Activated B cell treated with CpG ODN at 0.5 μM for 24 hours (primary cell): ENCODE measurements at regions not wholly inside any gene's neighbourhood (a gene's known extent, or its start where the extent isn't known, plus 50 kb on each side); places are given as distances from the start of the nearest gene placed in this dataset.

ENCODE experiments used
- ATAC-seq: fragments of 200-7000 bp; cut with Tn5 transposase; one replicate; pipeline ENCODE4 v1.10.0; 2021; ENCODE audit warnings: low read depth, mild to moderate bottlenecking, moderate library complexity
- CTCF ChIA-PET: fragments of 350-600 bp; sonication (Branson Sonifier 250); formaldehyde crosslinking; loops from one replicate; lab custom pipeline; 2021; ENCODE audit warnings: antibody characterized with exemption; lab: Charles Lee
- POLR2A ChIA-PET: fragments of 350-600 bp; sonication (Branson Sonifier 250); formaldehyde crosslinking; loops from one replicate; lab custom pipeline; 2021; ENCODE audit warnings: antibody characterized with exemption; lab: Charles Lee
- DNase-seq: peaks from one replicate; pipeline ENCODE4 v3.0.0; 2022
- H3K27ac Mint-ChIP-seq: one replicate; pipeline ENCODE4 v1.8.0; 2020; ENCODE audit warnings: mixed read lengths
- H3K27me3 Mint-ChIP-seq: one replicate; pipeline ENCODE4 v1.8.0; 2021; ENCODE audit warnings: mixed read lengths
- H3K36me3 Mint-ChIP-seq: one replicate; pipeline ENCODE4 v1.8.0; 2021; ENCODE audit warnings: low read depth, mixed read lengths
- H3K4me1 Mint-ChIP-seq: one replicate; pipeline ENCODE4 v1.8.0; 2021; ENCODE audit warnings: mixed read lengths
- H3K4me3 Mint-ChIP-seq: one replicate; pipeline ENCODE4 v1.8.0; 2020; ENCODE audit warnings: mild to moderate bottlenecking, mixed read lengths
- H3K9me3 Mint-ChIP-seq: one replicate; pipeline ENCODE4 v1.8.0; 2020; ENCODE audit warnings: mixed read lengths
- CTCF ChIP-seq: fragments of 200-600 bp; IDR thresholded peaks from one replicate; pipeline ENCODE4 v1.8.0; 2022; ENCODE audit warnings: antibody characterized with exemption, mild to moderate bottlenecking
- intact Hi-C: fragments of 100-400 bp; cut with micrococcal nuclease; formaldehyde crosslinking; loops from one replicate; pipeline ENCODE4 v1.15.1; 2024

GRCh38 chr16:48816393-48816792 lies 206.4 kb upstream of the N4BP1 start:
- POLR2A ChIA-PET: no interaction called here
- CTCF ChIA-PET: no interaction called here
- no peak for ATAC-seq
- Mint-ChIP-seq H3K9me3 (no peaks in the 10 kb centered on the region), H3K4me1 (no peaks in the 10 kb centered on the region), H3K27me3 (peaks cover 16% of the 10 kb centered on the region), H3K36me3 (no peaks in the 10 kb centered on the region), H3K4me3 (no peak overlapping the region), H3K27ac (no peak overlapping the region)
- no peak for DNase-seq
- intact Hi-C loops: no loop called here
- no peak for TF ChIP-seq CTCF

GRCh38 chr16:48814994-48815393 lies 205.0 kb upstream of the N4BP1 start:
- no peak for TF ChIP-seq CTCF
- no peaks in the 10 kb centered on the region for H3K36me3 Mint-ChIP-seq
- H3K27ac Mint-ChIP-seq: no peak overlapping the region
- ATAC-seq: no peak
- intact Hi-C loops: no loop called here
- no peak overlapping the region for H3K4me3 Mint-ChIP-seq
- H3K4me1 Mint-ChIP-seq: no peaks in the 10 kb centered on the region
- H3K27me3 Mint-ChIP-seq: peaks cover 22% of the 10 kb centered on the region
- ChIA-PET CTCF (no interaction called here), POLR2A (no interaction called here)
- H3K9me3 Mint-ChIP-seq: no peaks in the 10 kb centered on the region
- no peak for DNase-seq

GRCh38 chr16:48813485-48813884 lies 203.5 kb upstream of the N4BP1 start:
- ChIA-PET CTCF (no interaction called here), POLR2A (no interaction called here)
- Mint-ChIP-seq H3K27ac (no peak overlapping the region), H3K9me3 (no peaks in the 10 kb centered on the region), H3K4me1 (no peaks in the 10 kb centered on the region), H3K4me3 (no peak overlapping the region), H3K27me3 (peaks cover 26% of the 10 kb centered on the region), H3K36me3 (no peaks in the 10 kb centered on the region)
- no peak for TF ChIP-seq CTCF
- intact Hi-C loops: no loop called here
- ATAC-seq (no peak), DNase-seq (no peak)

GRCh38 chr16:48812856-48813255 lies 202.9 kb upstream of the N4BP1 start:
- DNase-seq (no peak), ATAC-seq (no peak)
- Mint-ChIP-seq H3K36me3 (no peaks in the 10 kb centered on the region), H3K27ac (no peak overlapping the region), H3K4me3 (no peak overlapping the region), H3K4me1 (no peaks in the 10 kb centered on the region), H3K27me3 (peaks cover 26% of the 10 kb centered on the region), H3K9me3 (no peaks in the 10 kb centered on the region)
- intact Hi-C loops: no loop called here
- ChIA-PET CTCF (no interaction called here), POLR2A (no interaction called here)
- TF ChIP-seq CTCF: no peak

- Mint-ChIP-seq H3K36me3 (no peaks in the 10 kb centered on the region), H3K9me3 (no peaks in the 10 kb centered on the region), H3K4me1 (no peaks in the 10 kb centered on the region), H3K4me3 (no peak overlapping the region), H3K27me3 (peaks cover 30% of the 10 kb centered on the region), H3K27ac (no peak overlapping the region)
- no peak for ATAC-seq
- no peak for TF ChIP-seq CTCF
- intact Hi-C loops: no loop called here
- CTCF ChIA-PET: no interaction called here
- no peak for DNase-seq
- POLR2A ChIA-PET: no interaction called here
These were observed 201.5 kb upstream of the N4BP1 start for GRCh38 chr16:48811478-48811877.
